H1 (cell line): ENCODE measurements at regions not wholly inside any gene's neighbourhood (a gene's known extent, or its start where the extent isn't known, plus 50 kb on each side); places are given as distances from the start of the nearest gene placed in this dataset.

Experiments used
- CBX8 ChIP-seq: fragments of 300-800, 300-1000 bp; sonication (generic); IDR thresholded peaks from 2 replicates; pipeline ENCODE4 v1.7.1; 2016; ENCODE audit warnings: low read depth, low read length, borderline replicate concordance
- CHD1 ChIP-seq: IDR thresholded peaks from 2 replicates; pipeline ENCODE4 v1.6.1; 2012; ENCODE audit warnings: low read depth, low read length, improper control_type of control experiment
- FOSL1 ChIP-seq: IDR thresholded peaks from 2 replicates; pipeline ENCODE4 v1.6.1; 2011; ENCODE audit warnings: mild to moderate bottlenecking, low read depth, low read length, moderate library complexity; ENCODE audit not compliant: insufficient read depth
- NANOG ChIP-seq: IDR thresholded peaks from 2 replicates; pipeline ENCODE4 v1.6.1; 2011; ENCODE audit warnings: low read length, low read depth, mild to moderate bottlenecking, inconsistent platforms; ENCODE audit not compliant: insufficient read depth, poor library complexity, severe bottlenecking
- RXRA ChIP-seq: IDR thresholded peaks from 2 replicates; pipeline ENCODE4 v1.6.1; 2011; ENCODE audit warnings: low read depth, mild to moderate bottlenecking, low read length, moderate library complexity; ENCODE audit not compliant: insufficient read depth
- SUZ12 ChIP-seq: fragments of 200-600 bp; sonication (generic); IDR thresholded peaks from 2 replicates; pipeline ENCODE4 v1.6.1; 2012; ENCODE audit warnings: mild to moderate bottlenecking, inconsistent platforms, low read length, moderate library complexity, mixed read lengths
- ZNF274 ChIP-seq: IDR thresholded peaks from 2 replicates; pipeline ENCODE4 v1.7.0; 2012; ENCODE audit warnings: low read length, borderline replicate concordance; ENCODE audit errors: extremely low read depth

- TF ChIP-seq SUZ12 (no peak), CBX8 (no peak), ZNF274 (no peak), NANOG (no peak), FOSL1 (no peak), CHD1 (no peak), RXRA (no peak)
Observed at GRCh38 chr2:84038866-84039265, 420.2 kb downstream of the SUCLG1 start (continued).
